ENCODE measurements at regions not wholly inside any gene's neighbourhood (a gene's known extent, or its start where the extent isn't known, plus 50 kb on each side); places are given as distances from the start of the nearest gene placed in this dataset.

- TF ChIP-seq CTCF (IDR thresholded peaks at IDR 0.05; ENCODE audit: poor library complexity, severe bottlenecking) (no peak), SMC3 (conservative IDR thresholded peaks at IDR 0.05; ENCODE audit: poor library complexity) (no peak), EZH2 (IDR thresholded peaks at IDR 0.05; ENCODE audit: borderline replicate concordance, insufficient read depth, low read length, poor library complexity, severe bottlenecking) (no peak), EP300 (conservative IDR thresholded peaks at IDR 0.05; ENCODE audit: poor library complexity, severe bottlenecking) (no peak), POLR2AphosphoS5 (IDR thresholded peaks at IDR 0.05) (no peak), RAD21 (conservative IDR thresholded peaks at IDR 0.05) (no peak), TAF1 (IDR thresholded peaks at IDR 0.05; ENCODE audit: low read depth) (no peak)
Measured at GRCh38 chr17:73968680-73969079, 234.8 kb upstream of the RPL38 start.

All from neural cell (in vitro differentiated cells).